ENCODE measurements at regions not wholly inside any gene's neighbourhood (a gene's known extent, or its start where the extent isn't known, plus 50 kb on each side); places are given as distances from the start of the nearest gene placed in this dataset.
"Not testable (repeated sequence)": the region's sequence is repeated elsewhere in the genome, so short reads cannot be mapped to it uniquely, and the experiment has no call there.

DNA sequence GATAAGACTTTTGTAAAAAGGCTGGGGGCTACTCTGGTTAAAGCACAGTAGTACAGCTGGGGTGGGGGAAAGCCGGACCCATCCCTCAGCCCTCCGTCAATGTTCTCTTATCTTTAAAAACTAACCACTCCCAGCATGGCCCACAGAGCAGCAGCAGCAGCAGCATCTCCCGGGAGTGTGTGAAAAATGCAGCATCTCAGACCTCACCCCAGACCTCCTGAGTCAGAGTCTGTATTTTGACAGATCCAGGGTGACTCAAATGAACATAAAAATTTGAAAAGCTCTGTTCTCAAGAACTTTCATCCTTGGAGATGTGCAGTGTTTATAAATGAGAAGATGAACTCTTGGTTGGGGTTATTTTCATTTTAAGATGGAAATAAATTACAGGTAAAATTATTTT is 277.7 kb upstream of the ECI2 start:
- DNase-seq, result no peak
- Histone ChIP-seq H3K9me3 (no peaks in the 10 kb centered on the region), H3K36me3 (no peaks in the 10 kb centered on the region), H3K27ac (no peak overlapping the region), H3K4me1 (no peaks in the 10 kb centered on the region), H3K4me3 (no peak overlapping the region), H3K27me3 (no peaks in the 10 kb centered on the region)
- no peak for TF ChIP-seq EP300 (IDR thresholded peaks at IDR 0.05; ENCODE audit: low read depth)
- TF ChIP-seq POLR2A (IDR thresholded peaks at IDR 0.05), result no peak
- no peak for TF ChIP-seq POLR2AphosphoS5 (IDR thresholded peaks at IDR 0.05)
- TF ChIP-seq CTCF (IDR thresholded peaks at IDR 0.05), result no peak
- intact Hi-C loops (cut with DNase I; ENCODE audit: low total_unique reads) (no loop called here), in situ Hi-C loops (cut with MboI; ENCODE audit: low pct_ligation_motif_present in 1 of 4, low pct_unique_long_range_greater_than_20kb in 1 of 4, low sequenced_read_pairs in 3 of 4) (no loop called here)
- WGBS, 2 donors (ENCODE audit: low coverage in 1 of 2), result 83% methylated on average over 3 of the region's 3 CpGs; no CpG with 5 or more reads in 1 of the 2 donors

- Histone ChIP-seq H3K9me3 (no peaks in the 10 kb centered on the region), H3K4me1 (no peaks in the 10 kb centered on the region), H3K4me3 (no peak overlapping the region), H3K36me3 (no peaks in the 10 kb centered on the region), H3K27ac (no peak overlapping the region), H3K27me3 (no peaks in the 10 kb centered on the region)
- TF ChIP-seq EP300 (IDR thresholded peaks at IDR 0.05; ENCODE audit: low read depth), result no peak
- WGBS, 2 donors (ENCODE audit: low coverage in 1 of 2), result 89% methylated on average over 2 of the region's 2 CpGs
- in situ Hi-C loops (cut with MboI; ENCODE audit: low pct_ligation_motif_present in 1 of 4, low pct_unique_long_range_greater_than_20kb in 1 of 4, low sequenced_read_pairs in 3 of 4), result no loop called here
- no peak for DNase-seq
- intact Hi-C loops (cut with DNase I; ENCODE audit: low total_unique reads), result no loop called here
Observed at GRCh38 chr6:4412488-4412887, 277.1 kb upstream of the ECI2 start.

GRCh38 chr6:4412077-4412476 is 276.7 kb upstream of the ECI2 start:
- in situ Hi-C loops (cut with MboI; ENCODE audit: low pct_ligation_motif_present in 1 of 4, low pct_unique_long_range_greater_than_20kb in 1 of 4, low sequenced_read_pairs in 3 of 4), result no loop called here
- no peaks in the 10 kb centered on the region for H3K9me3 ChIP-seq
- H3K36me3 ChIP-seq, result no peaks in the 10 kb centered on the region
- 44 to 45% methylated on average over 2 of the region's 2 CpGs for WGBS, 2 donors (ENCODE audit: low coverage in 1 of 2)
- no peak overlapping the region for H3K4me3 ChIP-seq
- no peaks in the 10 kb centered on the region for H3K27me3 ChIP-seq
- H3K27ac ChIP-seq, result no peak overlapping the region
- H3K4me1 ChIP-seq, result no peaks in the 10 kb centered on the region
- no peak for DNase-seq
- intact Hi-C loops (cut with DNase I; ENCODE audit: low total_unique reads), result no loop called here
- TF ChIP-seq POLR2A (IDR thresholded peaks at IDR 0.05) (no peak), EP300 (IDR thresholded peaks at IDR 0.05; ENCODE audit: low read depth) (no peak), POLR2AphosphoS5 (IDR thresholded peaks at IDR 0.05) (no peak), CTCF (IDR thresholded peaks at IDR 0.05) (no peak)

DNA sequence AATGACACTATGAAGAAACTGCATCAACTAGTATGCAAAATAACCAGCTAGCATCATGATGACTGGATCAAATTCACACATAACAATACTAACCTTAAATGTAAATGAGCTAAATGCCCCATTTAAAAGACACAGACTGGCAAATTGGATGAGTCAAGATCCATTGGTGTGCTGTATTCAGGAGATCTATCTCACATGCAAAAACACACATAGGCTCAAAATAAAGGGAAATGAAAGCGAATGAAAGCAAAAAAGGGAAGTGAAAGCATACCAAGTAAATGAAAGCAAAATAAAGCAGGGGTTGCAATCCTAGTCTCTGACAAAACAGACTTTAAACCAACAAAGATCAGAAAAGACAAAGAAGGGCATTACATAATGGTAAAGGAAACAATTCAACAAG is 272.3 kb upstream of the ECI2 start:
- H3K9me3 ChIP-seq; intact Hi-C loops (cut with DNase I; ENCODE audit: low total_unique reads); H3K27ac ChIP-seq; in situ Hi-C loops (cut with MboI; ENCODE audit: low pct_ligation_motif_present in 1 of 4, low pct_unique_long_range_greater_than_20kb in 1 of 4, low sequenced_read_pairs in 3 of 4); H3K4me1 ChIP-seq; H3K4me3 ChIP-seq; H3K27me3 ChIP-seq; H3K36me3 ChIP-seq; DNase-seq: not testable (repeated sequence)
- 70 to 80% methylated on average over 1 of the region's 1 CpG for WGBS, 2 donors (ENCODE audit: low coverage in 1 of 2)

DNA sequence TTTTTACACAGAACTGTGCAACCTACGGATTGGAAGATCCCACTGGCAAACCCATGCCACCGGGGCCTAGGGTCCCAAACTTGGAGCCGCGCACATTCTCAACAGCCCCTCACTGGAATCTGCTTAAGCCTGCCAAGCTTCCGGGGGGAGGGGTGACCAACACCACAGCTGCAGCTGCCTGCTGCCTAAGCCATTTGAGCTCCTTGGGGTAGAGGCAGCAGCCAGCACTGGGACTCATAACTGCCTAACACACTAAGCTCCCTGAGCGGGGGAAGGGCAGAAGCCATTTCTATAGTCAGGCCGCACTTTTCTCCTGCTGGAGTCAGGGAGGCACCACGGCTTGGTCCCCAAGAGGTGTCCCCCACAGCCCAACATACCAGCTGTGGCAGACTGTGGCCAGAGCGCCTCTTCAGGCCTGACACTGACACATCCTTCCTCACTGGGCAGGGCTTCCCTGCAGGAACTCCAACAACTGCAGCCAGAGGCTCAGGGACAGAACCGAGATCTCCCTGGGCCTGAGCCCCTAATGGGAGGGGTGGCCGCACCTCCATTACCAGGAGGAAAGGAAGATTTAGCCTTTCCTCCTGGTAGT is 270.3 kb upstream of the ECI2 start:
- Histone ChIP-seq H3K4me3 (no peak overlapping the region), H3K27me3 (no peaks in the 10 kb centered on the region), H3K9me3 (no peaks in the 10 kb centered on the region), H3K4me1 (peaks cover 0 to 13% (median 3%) of the 10 kb centered on the region in 4 donors), H3K36me3 (no peaks in the 10 kb centered on the region), H3K27ac (no peak overlapping the region)
- TF ChIP-seq CTCF (IDR thresholded peaks at IDR 0.05) (no peak), EP300 (IDR thresholded peaks at IDR 0.05; ENCODE audit: low read depth) (no peak), POLR2A (IDR thresholded peaks at IDR 0.05) (no peak), POLR2AphosphoS5 (IDR thresholded peaks at IDR 0.05) (no peak)
- DNase-seq, result no peak
- intact Hi-C loops (cut with DNase I; ENCODE audit: low total_unique reads), result no loop called here
- 82% methylated on average over 11 of the region's 11 CpGs; no CpG with 5 or more reads in 1 of the 2 donors for WGBS, 2 donors (ENCODE audit: low coverage in 1 of 2)
- in situ Hi-C loops (cut with MboI; ENCODE audit: low pct_ligation_motif_present in 1 of 4, low pct_unique_long_range_greater_than_20kb in 1 of 4, low sequenced_read_pairs in 3 of 4), result no loop called here

Measured in transverse colon (tissue), 4 donors.